Mucosa of rectum (tissue), 2 donors: ENCODE measurements at regions not wholly inside any gene's neighbourhood (a gene's known extent, or its start where the extent isn't known, plus 50 kb on each side); places are given as distances from the start of the nearest gene placed in this dataset.
"Not testable (repeated sequence)": the region's sequence is repeated elsewhere in the genome, so short reads cannot be mapped to it uniquely, and the experiment has no call there.

Source experiments
- H3K27ac ChIP-seq, 2 donors: one replicate each; pipeline ENCODE4 v1.7.0; 2013; ENCODE audit warnings: inconsistent platforms in 2 of 2, low read depth in 2 of 2, low read length in 2 of 2
- H3K27me3 ChIP-seq, 2 donors: one replicate each; pipeline ENCODE4 v1.7.0; 2013; ENCODE audit warnings: low read length in 2 of 2; ENCODE audit not compliant: control insufficient read depth in 2 of 2, insufficient read depth in 2 of 2
- H3K36me3 ChIP-seq, 2 donors: one replicate each; pipeline ENCODE4 v1.7.0; 2013; ENCODE audit warnings: low read length in 2 of 2; ENCODE audit not compliant: control insufficient read depth in 2 of 2, insufficient read depth in 2 of 2
- H3K4me1 ChIP-seq, 2 donors: one replicate each; pipeline ENCODE4 v1.7.0; 2013; ENCODE audit warnings: low read length in 2 of 2, mild to moderate bottlenecking in 1 of 2; ENCODE audit not compliant: control insufficient read depth in 2 of 2, insufficient read depth in 2 of 2
- H3K4me3 ChIP-seq, 2 donors: one replicate each; pipeline ENCODE4 v1.7.0; 2013; ENCODE audit warnings: low read length in 2 of 2
- H3K9ac ChIP-seq, 2 donors: one replicate each; pipeline ENCODE4 v1.7.0; 2013; ENCODE audit warnings: low read length in 2 of 2, low read depth in 1 of 2, mild to moderate bottlenecking in 1 of 2
- H3K9me3 ChIP-seq, 2 donors: one replicate each; pipeline ENCODE4 v1.7.0; 2013; ENCODE audit warnings: low read length in 2 of 2; ENCODE audit not compliant: control insufficient read depth in 2 of 2
- donor health status: healthy.
- donor health status: Normal muscosa, but diverticular disease.

DNA sequence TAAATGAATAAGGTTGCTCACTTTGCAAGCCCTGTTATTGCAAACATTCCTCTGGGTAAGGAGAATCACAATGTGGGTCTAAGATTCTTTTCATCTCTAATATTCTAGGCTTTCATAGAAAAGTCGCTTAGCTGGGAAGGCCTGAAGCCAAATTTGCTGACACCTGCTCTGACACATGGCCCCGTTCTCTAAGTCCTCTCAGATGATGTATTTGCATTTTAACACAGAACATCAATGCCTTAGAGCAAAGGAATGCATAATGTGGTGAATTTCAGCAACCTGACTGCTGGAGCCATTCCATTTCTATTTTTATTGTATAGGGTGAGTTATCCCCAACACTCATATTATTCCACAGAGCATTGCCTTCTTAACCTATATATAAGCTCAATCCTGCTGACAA, 682.1 kb upstream of the NRP1 start:
- H3K36me3 ChIP-seq = no peaks in the 10 kb centered on the region
- H3K9ac ChIP-seq = no peak overlapping the region
- H3K4me3 ChIP-seq = no peak overlapping the region
- H3K27me3 ChIP-seq = no peaks in the 10 kb centered on the region
- no peaks in the 10 kb centered on the region for H3K4me1 ChIP-seq
- no peak overlapping the region for H3K27ac ChIP-seq
- H3K9me3 ChIP-seq = no peaks in the 10 kb centered on the region

DNA sequence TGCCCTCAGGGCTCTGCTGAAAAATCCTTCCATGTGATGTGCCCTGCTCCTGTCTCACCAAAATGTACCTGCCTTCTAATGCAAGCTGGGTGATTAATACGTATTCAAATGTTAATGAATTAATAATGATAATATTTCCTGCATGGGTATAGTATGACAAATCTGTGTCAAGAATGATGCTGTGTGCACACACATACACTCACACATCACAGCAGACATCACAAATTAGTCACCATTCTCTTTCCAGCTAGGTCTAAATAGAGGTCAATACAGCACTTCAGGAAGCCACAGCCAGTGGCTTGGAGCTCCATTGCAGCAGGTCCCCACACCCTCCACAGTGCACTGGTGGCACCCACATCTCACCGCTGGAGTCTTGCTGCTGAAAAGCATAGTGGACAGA, 681.2 kb upstream of the NRP1 start:
- Histone ChIP-seq H3K9me3 (no peaks in the 10 kb centered on the region), H3K4me3 (no peak overlapping the region), H3K36me3 (no peaks in the 10 kb centered on the region), H3K9ac (no peak overlapping the region), H3K27ac (no peak overlapping the region), H3K4me1 (no peaks in the 10 kb centered on the region), H3K27me3 (no peaks in the 10 kb centered on the region)

DNA sequence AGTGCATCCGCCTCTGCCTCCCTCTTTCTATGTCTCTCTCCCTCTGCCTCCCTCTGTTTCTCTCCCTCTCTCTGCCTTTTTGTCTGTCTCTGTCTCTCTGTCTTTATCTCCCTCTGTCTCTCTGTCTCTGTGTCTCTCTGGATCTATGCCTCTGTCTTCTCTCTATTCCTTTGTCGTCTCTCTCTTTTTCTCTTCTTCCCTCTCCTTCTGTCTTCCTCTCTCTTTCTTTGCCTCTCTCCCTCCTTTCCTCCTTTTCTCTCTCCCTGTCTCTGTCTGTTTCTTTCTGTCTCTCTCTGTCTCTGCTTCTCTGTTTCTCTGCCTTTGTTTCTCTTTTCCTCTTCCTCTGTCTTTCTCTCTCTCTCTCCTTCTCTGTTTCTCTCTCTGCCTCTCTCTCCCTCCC, 678.8 kb upstream of the NRP1 start:
- Histone ChIP-seq H3K4me1 (no peaks in the 10 kb centered on the region), H3K9ac (no peak overlapping the region), H3K27ac (no peak overlapping the region), H3K4me3 (no peak overlapping the region), H3K27me3 (no peaks in the 10 kb centered on the region), H3K9me3 (no peaks in the 10 kb centered on the region), H3K36me3 (no peaks in the 10 kb centered on the region)

DNA sequence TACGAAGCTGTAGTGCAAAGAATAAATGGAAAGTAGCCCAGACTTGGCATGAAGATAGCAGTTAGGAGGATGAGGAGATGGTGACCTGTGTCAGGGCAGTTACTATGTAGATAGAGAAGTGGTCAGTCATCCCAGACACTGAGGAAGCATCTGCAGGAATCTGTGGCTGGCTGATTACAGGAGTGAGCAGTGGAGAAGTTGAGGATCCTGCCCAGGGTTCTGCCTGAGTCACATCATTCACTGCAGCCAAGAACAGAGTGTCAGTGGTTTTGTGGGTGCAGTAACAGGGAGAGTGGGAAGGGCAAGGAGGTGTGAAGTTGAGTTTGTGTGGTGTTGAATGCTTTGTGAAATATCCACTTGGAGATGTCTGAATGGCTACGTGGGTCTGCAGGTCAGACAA, 676.4 kb upstream of the NRP1 start:
- Histone ChIP-seq H3K27me3 (no peaks in the 10 kb centered on the region), H3K36me3 (no peaks in the 10 kb centered on the region), H3K9ac (no peak overlapping the region), H3K4me1 (no peaks in the 10 kb centered on the region), H3K4me3 (no peak overlapping the region), H3K9me3 (no peaks in the 10 kb centered on the region), H3K27ac (no peak overlapping the region)

DNA sequence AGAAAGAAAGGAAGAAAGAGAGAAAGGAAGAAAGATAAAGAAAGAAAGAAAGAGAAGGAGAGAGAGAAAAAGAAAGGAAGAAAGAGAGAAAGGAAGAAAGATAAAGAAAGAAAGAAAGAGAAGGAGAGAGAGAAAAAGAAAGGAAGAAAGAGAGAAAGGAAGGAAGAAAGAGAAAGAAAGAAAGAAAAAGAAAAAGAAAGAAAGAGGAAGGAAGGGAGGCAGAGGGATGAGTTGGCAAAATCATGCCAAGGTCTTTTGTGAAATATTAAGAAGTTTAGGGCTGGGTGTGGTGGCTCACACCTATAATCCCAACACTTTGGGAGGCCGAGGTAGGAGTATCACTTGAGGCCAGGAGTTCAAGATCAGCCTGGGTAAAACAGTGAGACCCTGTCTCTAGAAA, 675.8 kb upstream of the NRP1 start:
- H3K9ac ChIP-seq, H3K4me1 ChIP-seq, H3K4me3 ChIP-seq, H3K27ac ChIP-seq, H3K36me3 ChIP-seq, H3K9me3 ChIP-seq, H3K27me3 ChIP-seq: not testable (repeated sequence)

DNA sequence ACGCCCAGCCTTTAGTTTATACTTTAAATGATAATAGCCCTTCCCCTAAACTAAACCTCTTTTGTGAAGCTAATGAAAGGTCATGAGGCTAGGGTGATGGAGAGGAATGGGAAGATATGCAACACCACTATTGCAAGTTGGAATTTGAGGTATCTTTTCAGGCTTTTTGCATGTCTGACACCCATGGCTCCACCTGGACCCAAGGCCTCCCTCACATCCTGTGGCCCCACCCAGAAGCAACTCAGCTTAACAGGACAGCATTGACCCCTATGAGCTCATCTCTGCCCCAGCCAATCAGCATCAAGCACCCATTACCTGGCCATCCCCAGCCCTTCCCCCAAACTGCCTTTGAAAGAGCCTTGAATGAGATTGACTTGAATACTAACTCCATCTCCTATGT, 674.2 kb upstream of the NRP1 start:
- Histone ChIP-seq H3K9ac (no peak overlapping the region), H3K4me3 (no peak overlapping the region), H3K27ac (no peak overlapping the region), H3K9me3 (no peaks in the 10 kb centered on the region), H3K27me3 (no peaks in the 10 kb centered on the region), H3K4me1 (no peaks in the 10 kb centered on the region), H3K36me3 (no peaks in the 10 kb centered on the region)

DNA sequence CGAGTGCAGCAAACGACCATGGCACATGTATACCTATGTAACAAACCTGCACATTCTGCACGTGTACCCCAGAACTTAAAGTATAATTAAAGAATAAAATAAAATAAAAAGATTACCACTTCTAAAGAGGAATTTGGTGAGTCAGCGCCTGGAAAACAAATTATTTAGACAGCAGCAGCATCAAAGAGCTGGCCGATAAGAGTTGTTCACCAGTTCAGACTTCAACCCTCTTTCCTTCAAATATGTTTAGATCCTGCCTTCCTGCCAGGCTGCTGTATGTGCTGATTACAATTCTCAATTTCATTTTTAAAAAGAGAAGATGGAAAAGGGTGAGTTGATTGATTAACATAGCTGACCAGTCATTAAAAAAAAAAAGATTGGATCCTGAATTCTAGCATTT, 672.0 kb upstream of the NRP1 start:
- no peak overlapping the region for H3K4me3 ChIP-seq
- H3K9ac ChIP-seq = no peak overlapping the region
- no peaks in the 10 kb centered on the region for H3K4me1 ChIP-seq
- H3K27me3 ChIP-seq = no peaks in the 10 kb centered on the region
- H3K27ac ChIP-seq = no peak overlapping the region
- no peaks in the 10 kb centered on the region for H3K9me3 ChIP-seq
- H3K36me3 ChIP-seq = no peaks in the 10 kb centered on the region

DNA sequence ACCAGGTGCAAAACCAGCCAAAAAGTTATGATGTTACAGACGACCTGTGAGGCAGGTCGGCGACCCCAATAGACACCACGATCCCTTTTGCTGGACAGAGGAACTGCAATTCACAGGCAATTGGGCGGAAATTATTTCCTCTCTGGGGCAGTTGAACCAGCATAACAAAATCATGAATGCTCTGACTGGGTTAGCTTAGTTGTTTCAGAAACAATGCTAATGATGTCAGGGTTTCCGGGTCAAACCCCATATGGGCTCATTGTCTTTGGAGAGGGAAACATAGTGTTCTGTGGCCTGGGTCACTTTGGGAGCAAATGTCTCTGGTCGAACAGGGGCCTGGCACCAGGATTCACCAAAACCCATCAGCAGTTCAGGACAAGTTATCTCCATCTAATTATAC, 669.1 kb upstream of the NRP1 start:
- H3K4me3 ChIP-seq = no peak overlapping the region
- H3K9me3 ChIP-seq = no peaks in the 10 kb centered on the region
- H3K9ac ChIP-seq = no peak overlapping the region
- H3K36me3 ChIP-seq = no peaks in the 10 kb centered on the region
- H3K27me3 ChIP-seq = no peaks in the 10 kb centered on the region
- H3K4me1 ChIP-seq = no peaks in the 10 kb centered on the region
- H3K27ac ChIP-seq = no peak overlapping the region

DNA sequence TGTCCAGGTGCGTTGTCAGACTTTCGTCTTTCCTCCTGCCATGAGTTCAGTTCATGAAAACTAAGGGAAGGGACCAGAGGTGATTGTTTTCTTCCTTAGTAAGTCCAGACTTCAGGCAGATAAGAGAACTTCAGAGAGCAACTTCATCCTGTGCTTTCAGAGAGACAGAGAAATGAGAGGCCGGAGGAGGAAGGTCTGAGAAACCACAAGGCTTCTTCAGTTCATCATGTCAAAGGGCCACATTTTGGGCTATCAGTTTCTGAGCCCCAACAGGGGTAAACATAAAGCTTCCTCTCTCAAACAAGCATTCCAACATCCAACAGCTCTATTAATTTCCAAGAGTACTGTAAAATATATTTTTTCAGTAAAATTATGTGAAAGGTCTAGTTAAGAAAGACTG, 668.4 kb upstream of the NRP1 start:
- Histone ChIP-seq H3K4me1 (no peaks in the 10 kb centered on the region), H3K4me3 (no peak overlapping the region), H3K36me3 (no peaks in the 10 kb centered on the region), H3K27ac (no peak overlapping the region), H3K9me3 (no peaks in the 10 kb centered on the region), H3K9ac (no peak overlapping the region), H3K27me3 (no peaks in the 10 kb centered on the region)

DNA sequence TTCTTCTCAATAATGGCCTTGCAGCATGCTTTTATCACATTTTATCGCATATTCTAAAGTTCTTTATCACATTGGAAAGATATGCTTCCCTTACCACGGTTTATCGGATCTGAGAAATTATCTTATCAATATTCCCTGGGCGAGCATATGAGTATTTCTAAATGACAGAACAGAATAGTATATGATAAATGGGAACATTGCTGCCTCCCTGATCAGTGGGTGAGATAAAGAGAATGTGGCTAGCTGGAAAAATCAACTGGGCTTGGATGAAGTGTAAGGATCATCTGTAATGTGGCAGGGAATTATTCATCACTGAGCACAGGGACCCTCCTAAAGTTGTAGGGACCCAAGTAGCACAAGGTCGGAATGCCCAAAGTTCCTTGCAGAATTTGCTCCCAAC, 667.4 kb upstream of the NRP1 start:
- no peak overlapping the region for H3K9ac ChIP-seq
- no peaks in the 10 kb centered on the region for H3K27me3 ChIP-seq
- H3K36me3 ChIP-seq = no peaks in the 10 kb centered on the region
- H3K9me3 ChIP-seq = no peaks in the 10 kb centered on the region
- H3K4me1 ChIP-seq = no peaks in the 10 kb centered on the region
- H3K27ac ChIP-seq = no peak overlapping the region
- H3K4me3 ChIP-seq = no peak overlapping the region

DNA sequence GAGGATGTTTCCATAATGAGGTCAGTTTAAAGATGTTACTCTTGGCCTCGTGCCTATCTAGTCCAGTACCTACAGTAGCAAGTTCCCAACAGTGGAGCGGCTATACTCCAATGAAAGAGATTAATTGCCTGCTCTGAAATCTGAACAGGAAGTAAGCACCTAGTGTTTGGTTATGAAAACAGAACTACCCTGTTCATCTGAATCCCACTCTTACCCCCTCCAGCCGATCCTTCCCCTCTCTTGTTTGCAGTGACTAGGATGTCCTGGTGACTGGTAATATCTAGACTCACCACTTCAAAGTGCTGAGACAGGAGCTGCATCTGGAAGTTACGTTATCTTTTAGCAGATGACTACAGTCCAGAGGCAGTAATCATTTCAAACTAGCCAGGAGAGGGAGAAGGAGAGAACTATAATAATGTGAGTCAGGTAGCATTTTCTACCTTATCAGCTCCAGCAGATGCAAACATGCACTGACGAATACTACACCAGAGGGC, 666.7 kb upstream of the NRP1 start:
- H3K36me3 ChIP-seq = no peaks in the 10 kb centered on the region
- H3K27ac ChIP-seq = no peak overlapping the region
- H3K9me3 ChIP-seq = no peaks in the 10 kb centered on the region
- H3K4me1 ChIP-seq = no peaks in the 10 kb centered on the region
- no peaks in the 10 kb centered on the region for H3K27me3 ChIP-seq
- no peak overlapping the region for H3K4me3 ChIP-seq
- no peak overlapping the region for H3K9ac ChIP-seq
